ENCODE measurements at regions not wholly inside any gene's neighbourhood (a gene's known extent, or its start where the extent isn't known, plus 50 kb on each side); places are given as distances from the start of the nearest gene placed in this dataset.
A peak's percentile ranks its signal among the peaks of the same experiment; 100 is the strongest.

DNA sequence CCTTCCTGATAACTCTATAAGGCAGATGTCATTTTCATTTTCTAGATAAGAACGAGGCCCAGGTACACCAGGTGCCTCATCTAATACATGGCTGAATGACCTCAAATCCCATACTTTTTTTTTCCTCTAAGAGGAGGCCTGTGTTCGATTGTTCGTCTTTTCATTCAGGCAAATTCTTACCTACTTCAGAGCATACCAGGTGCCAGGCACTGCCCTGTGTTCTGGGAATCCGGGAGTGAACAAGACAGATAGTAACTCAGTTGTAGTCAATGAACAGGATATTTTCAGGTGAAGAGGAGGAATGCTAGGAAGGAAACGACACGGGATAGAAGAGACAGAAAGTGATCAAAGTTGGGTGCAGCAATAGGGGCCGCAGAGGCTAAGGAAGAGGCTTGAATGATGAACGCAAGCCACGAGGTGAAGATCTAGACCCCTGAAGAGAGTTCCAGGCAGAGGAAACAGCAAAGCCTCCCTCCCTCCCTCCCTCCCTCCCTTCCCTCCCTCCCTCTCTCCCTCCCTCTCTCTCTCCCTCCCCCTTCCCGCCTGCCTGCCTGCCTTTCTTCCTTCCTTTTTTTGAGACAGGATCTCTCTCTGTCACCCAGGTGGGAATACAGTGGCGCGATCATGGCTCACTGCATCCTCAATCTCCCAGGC lies 150.1 kb upstream of the ZNF217 start:
- TF ChIP-seq, protein P1, sequence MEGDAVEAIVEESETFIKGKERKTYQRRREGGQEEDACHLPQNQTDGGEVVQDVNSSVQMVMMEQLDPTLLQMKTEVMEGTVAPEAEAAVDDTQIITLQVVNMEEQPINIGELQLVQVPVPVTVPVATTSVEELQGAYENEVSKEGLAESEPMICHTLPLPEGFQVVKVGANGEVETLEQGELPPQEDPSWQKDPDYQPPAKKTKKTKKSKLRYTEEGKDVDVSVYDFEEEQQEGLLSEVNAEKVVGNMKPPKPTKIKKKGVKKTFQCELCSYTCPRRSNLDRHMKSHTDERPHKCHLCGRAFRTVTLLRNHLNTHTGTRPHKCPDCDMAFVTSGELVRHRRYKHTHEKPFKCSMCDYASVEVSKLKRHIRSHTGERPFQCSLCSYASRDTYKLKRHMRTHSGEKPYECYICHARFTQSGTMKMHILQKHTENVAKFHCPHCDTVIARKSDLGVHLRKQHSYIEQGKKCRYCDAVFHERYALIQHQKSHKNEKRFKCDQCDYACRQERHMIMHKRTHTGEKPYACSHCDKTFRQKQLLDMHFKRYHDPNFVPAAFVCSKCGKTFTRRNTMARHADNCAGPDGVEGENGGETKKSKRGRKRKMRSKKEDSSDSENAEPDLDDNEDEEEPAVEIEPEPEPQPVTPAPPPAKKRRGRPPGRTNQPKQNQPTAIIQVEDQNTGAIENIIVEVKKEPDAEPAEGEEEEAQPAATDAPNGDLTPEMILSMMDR (conservative IDR thresholded peaks at IDR 0.05; ENCODE audit: low read length) = no peak
- DNase-seq (ENCODE audit: low read depth) = no peak
- no peak overlapping the region for H3K4me3 ChIP-seq (ENCODE audit: low read length)

DNA sequence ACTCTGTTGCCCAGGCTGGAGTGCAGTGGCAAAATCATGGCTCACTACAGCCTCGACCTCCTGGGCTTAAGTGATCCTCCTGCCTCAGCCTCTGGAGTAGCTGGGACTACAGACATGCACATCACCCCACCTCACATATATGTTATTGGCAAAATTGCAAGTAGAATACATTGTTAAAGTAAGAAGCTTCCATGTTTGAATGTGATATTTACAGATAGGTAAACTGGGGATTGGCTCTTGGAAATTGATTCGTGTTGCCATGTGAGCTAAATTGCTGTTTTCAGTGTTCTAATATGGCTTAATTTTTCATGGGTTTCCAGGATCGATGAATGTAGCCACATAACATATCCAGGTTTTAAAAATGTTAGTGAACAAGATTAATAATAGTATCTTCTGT lies 149.0 kb upstream of the ZNF217 start:
- DNase-seq (ENCODE audit: low read depth) = no peak
- TF ChIP-seq, protein P1 (conservative IDR thresholded peaks at IDR 0.05; ENCODE audit: low read length) = no peak
- no peak overlapping the region for H3K4me3 ChIP-seq (ENCODE audit: low read length)

DNA sequence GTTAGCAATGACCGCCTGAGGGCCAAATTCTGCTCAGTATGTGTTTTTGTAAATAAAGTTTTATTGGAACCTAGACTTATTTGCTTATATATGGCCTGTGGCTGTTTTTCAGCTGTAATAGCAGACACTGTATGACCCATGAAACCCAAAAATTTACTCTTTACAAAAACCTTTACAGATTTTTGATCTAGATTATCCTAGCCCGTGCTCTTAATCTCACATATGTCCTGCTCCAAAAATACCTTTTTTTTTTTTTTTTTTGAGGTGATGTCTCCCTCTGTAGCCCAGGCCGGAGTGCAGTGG lies 148.0 kb upstream of the ZNF217 start:
- no peak for DNase-seq (ENCODE audit: low read depth)
- TF ChIP-seq, protein P1 (conservative IDR thresholded peaks at IDR 0.05; ENCODE audit: low read length) = no peak
- no peak overlapping the region for H3K4me3 ChIP-seq (ENCODE audit: low read length)

DNA sequence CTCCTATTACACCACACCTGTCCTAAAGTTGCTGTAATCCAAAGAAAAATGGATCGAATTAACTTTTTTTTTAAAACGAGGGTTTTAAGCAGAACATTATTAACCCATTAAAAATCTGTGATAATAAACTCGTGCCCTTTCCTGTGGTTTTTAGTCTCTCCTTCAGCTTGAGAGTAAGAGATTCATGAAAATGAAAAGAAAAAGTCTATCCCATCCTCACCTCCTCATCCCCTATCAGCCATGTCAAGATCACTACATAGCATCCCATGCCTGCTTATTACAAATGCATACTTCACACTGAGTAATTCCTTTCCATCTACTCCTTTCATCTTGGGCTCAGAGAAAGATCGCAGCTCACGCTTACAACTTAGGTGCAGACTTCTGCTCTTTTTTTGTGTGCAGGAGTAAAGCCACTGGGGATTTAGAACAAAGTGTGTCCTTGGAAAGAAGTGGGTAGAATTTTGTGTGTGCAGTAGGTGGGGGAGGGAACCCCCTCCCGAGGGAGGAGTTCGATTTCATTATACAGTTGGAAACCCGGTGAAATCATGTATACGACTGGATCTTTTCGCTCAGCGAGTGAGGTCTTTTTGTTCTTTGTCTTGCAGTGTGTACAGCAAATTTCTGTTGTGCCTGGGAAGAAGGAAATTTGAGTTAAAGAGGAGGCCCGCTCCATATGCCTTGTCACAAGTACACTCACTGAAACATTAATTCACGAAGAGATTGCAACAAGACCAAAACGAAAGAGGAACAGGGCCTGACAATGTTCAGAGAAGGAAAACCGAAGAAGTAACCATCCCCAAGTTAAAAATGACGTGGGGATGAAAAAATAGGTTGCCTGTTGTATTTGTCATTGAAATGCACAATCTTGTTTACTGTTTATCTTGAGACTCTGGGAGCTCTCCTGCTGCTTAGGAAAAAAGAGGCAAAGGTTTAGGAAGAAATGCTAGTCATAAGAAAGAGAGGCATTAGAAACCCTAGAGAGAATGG lies 146.5 kb upstream of the ZNF217 start:
- H3K4me3 ChIP-seq (ENCODE audit: low read length) = peak overlapping the region; percentile 54
- TF ChIP-seq, protein P1 (conservative IDR thresholded peaks at IDR 0.05; ENCODE audit: low read length) = no peak
- peak; percentile 47 for DNase-seq (ENCODE audit: low read depth)

DNA sequence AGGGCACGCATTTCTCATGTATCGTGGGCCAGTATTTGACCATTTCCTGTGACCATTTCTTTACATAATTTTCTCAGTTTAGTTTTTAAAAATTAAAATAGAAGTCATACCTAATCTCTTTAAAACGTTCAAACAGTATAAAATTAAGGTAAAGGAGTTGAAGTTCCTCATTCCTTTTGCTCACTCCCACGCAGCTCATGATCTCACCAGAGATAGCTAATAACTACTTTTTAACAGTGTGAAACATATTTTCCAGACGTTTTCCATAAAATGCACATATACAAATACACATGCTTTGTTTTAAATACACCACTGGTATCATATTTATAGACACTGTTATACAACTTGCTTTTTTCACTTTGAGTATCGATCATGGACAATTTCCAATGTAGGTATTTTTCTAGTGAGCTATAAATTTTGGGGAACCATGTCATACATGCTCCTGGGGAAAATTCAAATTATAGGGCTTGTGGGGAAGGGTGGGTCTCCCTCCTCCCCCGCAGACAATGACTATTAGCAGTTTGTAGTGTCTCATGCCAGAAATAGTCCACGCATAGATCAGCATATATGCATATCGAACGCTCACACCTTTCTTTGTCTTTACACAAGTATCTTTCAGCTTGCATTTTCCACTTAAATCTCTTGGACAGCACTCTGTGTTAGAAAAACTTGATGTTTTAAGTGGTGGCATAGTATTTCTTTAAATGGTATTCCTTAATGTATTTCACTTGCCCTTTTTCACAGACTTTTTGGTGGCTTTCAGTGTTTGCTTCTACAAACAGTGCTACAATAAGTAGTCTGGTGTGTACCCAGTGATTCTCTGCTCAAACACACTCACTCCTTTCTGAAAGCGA lies 145.5 kb upstream of the ZNF217 start:
- TF ChIP-seq, protein P1 (conservative IDR thresholded peaks at IDR 0.05; ENCODE audit: low read length) = no peak
- peak; percentile 29 for DNase-seq (ENCODE audit: low read depth)
- peak overlapping the region; percentile 54 for H3K4me3 ChIP-seq (ENCODE audit: low read length)

DNA sequence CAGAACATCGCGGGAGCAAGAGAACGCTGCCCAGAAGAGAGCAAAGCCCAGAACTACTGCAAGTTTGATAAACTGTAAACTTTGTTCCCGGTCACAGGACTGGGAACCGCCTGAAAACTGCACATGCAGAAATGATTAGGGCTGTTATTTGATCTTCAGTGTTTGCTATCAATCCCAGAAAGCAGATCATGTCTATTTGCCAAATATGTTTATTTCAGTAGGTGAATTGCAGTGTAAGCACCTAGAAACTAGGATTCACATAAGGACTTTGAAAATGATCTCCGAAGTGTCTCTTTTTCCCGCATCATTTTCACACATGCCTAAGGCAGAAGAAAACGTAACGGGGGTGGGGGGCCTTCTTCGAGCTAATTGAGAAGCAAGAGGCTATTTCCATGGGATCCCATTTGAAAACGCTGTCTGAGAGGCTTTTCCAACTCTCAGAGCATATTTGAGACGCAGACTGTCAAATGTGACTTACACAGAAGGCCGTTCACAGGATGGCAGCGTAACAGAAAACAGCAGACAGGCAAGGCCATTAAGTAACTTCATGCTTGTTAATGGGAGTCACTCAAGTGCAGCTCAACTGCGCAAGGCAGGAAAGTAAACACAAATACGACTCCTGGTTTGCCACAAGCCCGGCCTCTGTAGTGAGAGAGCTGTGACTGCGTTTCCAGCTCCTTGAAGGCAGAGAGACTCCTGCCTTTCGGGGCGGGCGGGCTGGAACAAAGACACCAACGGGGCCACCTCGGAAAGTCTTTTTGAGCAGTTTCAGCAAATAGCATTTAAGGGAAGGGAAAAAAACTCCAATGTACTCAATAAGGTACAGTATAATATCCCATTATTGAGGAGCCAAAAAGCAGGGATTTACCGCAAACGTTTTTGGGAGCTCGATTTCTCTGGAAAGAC lies 144.7 kb upstream of the ZNF217 start:
- TF ChIP-seq, protein P1 (conservative IDR thresholded peaks at IDR 0.05; ENCODE audit: low read length) = no peak
- peak overlapping the region; percentile 54 for H3K4me3 ChIP-seq (ENCODE audit: low read length)
- DNase-seq (ENCODE audit: low read depth) = peak; percentile 98
